Mammary epithelial cell (primary cell): ENCODE measurements at regions not wholly inside any gene's neighbourhood (a gene's known extent, or its start where the extent isn't known, plus 50 kb on each side); places are given as distances from the start of the nearest gene placed in this dataset.

Source experiments
- EZH2 ChIP-seq: IDR thresholded peaks from 2 replicates; pipeline ENCODE4 v1.6.1; 2012; ENCODE audit warnings: low read length, inconsistent platforms, borderline replicate concordance
- TF ChIP-seq, protein P1 (sequence below), 2 donors: IDR thresholded peaks in 1 of 2; conservative IDR thresholded peaks in 1 of 2; 2 replicates each; pipeline ENCODE4 v1.5.1; 2011 to 2012; ENCODE audit warnings: inconsistent platforms in 2 of 2, low read length in 2 of 2, mild to moderate bottlenecking in 2 of 2, control low read depth in 1 of 2, low read depth in 1 of 2; ENCODE audit not compliant: insufficient read depth in 1 of 2; ENCODE audit errors: extremely low read depth in 1 of 2

DNA sequence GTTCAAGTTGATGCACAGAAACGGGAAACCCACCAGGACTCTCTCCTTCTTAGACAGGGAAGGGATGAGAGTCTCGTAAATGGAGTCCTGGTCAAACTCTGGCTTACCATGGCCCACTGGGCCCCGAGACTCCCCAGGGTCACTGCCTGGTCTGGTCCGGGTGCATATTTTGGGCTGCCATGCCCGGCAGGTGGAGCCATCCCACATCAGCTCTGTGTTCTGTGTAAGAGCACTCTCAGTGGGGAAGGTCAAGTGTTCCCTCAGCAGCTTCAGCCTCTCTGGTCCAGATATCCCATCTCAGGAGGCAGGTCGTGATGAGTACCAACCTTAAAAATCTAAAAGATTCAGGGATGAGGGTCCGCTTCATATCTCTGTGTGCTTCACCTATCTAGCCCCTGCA is 138.8 kb downstream of the EDN3 start:
- no peak for TF ChIP-seq EZH2
- TF ChIP-seq, protein P1, sequence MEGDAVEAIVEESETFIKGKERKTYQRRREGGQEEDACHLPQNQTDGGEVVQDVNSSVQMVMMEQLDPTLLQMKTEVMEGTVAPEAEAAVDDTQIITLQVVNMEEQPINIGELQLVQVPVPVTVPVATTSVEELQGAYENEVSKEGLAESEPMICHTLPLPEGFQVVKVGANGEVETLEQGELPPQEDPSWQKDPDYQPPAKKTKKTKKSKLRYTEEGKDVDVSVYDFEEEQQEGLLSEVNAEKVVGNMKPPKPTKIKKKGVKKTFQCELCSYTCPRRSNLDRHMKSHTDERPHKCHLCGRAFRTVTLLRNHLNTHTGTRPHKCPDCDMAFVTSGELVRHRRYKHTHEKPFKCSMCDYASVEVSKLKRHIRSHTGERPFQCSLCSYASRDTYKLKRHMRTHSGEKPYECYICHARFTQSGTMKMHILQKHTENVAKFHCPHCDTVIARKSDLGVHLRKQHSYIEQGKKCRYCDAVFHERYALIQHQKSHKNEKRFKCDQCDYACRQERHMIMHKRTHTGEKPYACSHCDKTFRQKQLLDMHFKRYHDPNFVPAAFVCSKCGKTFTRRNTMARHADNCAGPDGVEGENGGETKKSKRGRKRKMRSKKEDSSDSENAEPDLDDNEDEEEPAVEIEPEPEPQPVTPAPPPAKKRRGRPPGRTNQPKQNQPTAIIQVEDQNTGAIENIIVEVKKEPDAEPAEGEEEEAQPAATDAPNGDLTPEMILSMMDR (conservative IDR thresholded peaks at IDR 0.05 in 1 of 2, IDR thresholded peaks at IDR 0.05 in 1 of 2; ENCODE audit: extremely low read depth in 1 of 2, insufficient read depth in 1 of 2, low read depth in 1 of 2, low read length in 2 of 2), result no peak
